Adipocyte (in vitro differentiated cells): ENCODE measurements at regions not wholly inside any gene's neighbourhood (a gene's known extent, or its start where the extent isn't known, plus 50 kb on each side); places are given as distances from the start of the nearest gene placed in this dataset.

Experiments
- DNase-seq: peaks from one replicate; pipeline ENCODE4 v3.0.0-alpha.2; 2015; ENCODE audit warnings: low read depth
- H3K27me3 ChIP-seq: replicated peaks from 2 replicates; pipeline ENCODE4 v1.7.0; 2013; ENCODE audit warnings: mild to moderate bottlenecking, low read length, moderate library complexity; ENCODE audit not compliant: control insufficient read depth, insufficient read depth
- H3K36me3 ChIP-seq: 2 replicates; pipeline ENCODE4 v1.7.0; 2013; ENCODE audit warnings: low read length, mild to moderate bottlenecking, moderate library complexity; ENCODE audit not compliant: control insufficient read depth, insufficient read depth, severe bottlenecking
- H3K4me1 ChIP-seq: 2 replicates; pipeline ENCODE4 v1.7.0; 2013; ENCODE audit warnings: mild to moderate bottlenecking, low read length, moderate library complexity; ENCODE audit not compliant: control insufficient read depth, insufficient read depth
- H3K4me3 ChIP-seq: 2 replicates; pipeline ENCODE4 v1.7.0; 2013; ENCODE audit warnings: mild to moderate bottlenecking, low read length, moderate library complexity
- H3K9ac ChIP-seq: 2 replicates; pipeline ENCODE4 v1.7.0; 2013; ENCODE audit warnings: mild to moderate bottlenecking, low read length, moderate library complexity
- H3K9me3 ChIP-seq: 2 replicates; pipeline ENCODE4 v1.7.0; 2013; ENCODE audit warnings: mild to moderate bottlenecking, low read length, moderate library complexity; ENCODE audit not compliant: control insufficient read depth

- Histone ChIP-seq H3K27me3 (peaks cover 34% of the 10 kb centered on the region), H3K36me3 (no peaks in the 10 kb centered on the region), H3K4me1 (peaks cover 6% of the 10 kb centered on the region), H3K9me3 (no peaks in the 10 kb centered on the region), H3K4me3 (no peak overlapping the region), H3K9ac (no peak overlapping the region)
- no peak for DNase-seq
Measured at GRCh38 chrX:69083361-69083760, 81.9 kb downstream of the PJA1 start.

GRCh38 chrX:69082753-69083150, 82.5 kb downstream of the PJA1 start:
- Histone ChIP-seq H3K9me3 (no peaks in the 10 kb centered on the region), H3K4me1 (peaks cover under 1% of the 10 kb centered on the region), H3K4me3 (no peak overlapping the region), H3K9ac (no peak overlapping the region), H3K27me3 (peaks cover 34% of the 10 kb centered on the region), H3K36me3 (no peaks in the 10 kb centered on the region)
- DNase-seq = no peak

GRCh38 chrX:69082055-69082752, 83.0 kb downstream of the PJA1 start:
- Histone ChIP-seq H3K9ac (no peak overlapping the region), H3K36me3 (no peaks in the 10 kb centered on the region), H3K9me3 (no peaks in the 10 kb centered on the region), H3K27me3 (peaks cover 37% of the 10 kb centered on the region), H3K4me3 (no peak overlapping the region), H3K4me1 (no peaks in the 10 kb centered on the region)
- DNase-seq = no peak

GRCh38 chrX:69080855-69081465, 84.3 kb downstream of the PJA1 start:
- H3K36me3 ChIP-seq = no peaks in the 10 kb centered on the region
- no peak for DNase-seq
- H3K9me3 ChIP-seq = no peaks in the 10 kb centered on the region
- no peaks in the 10 kb centered on the region for H3K4me1 ChIP-seq
- H3K9ac ChIP-seq = no peak overlapping the region
- peaks cover 39% of the 10 kb centered on the region for H3K27me3 ChIP-seq
- H3K4me3 ChIP-seq = no peak overlapping the region

GRCh38 chrX:69079268-69079667, 86.0 kb downstream of the PJA1 start:
- no peaks in the 10 kb centered on the region for H3K36me3 ChIP-seq
- H3K9me3 ChIP-seq = no peaks in the 10 kb centered on the region
- H3K4me3 ChIP-seq = no peak overlapping the region
- no peak overlapping the region for H3K9ac ChIP-seq
- no peak for DNase-seq
- peaks cover 48% of the 10 kb centered on the region for H3K27me3 ChIP-seq
- H3K4me1 ChIP-seq = no peaks in the 10 kb centered on the region

GRCh38 chrX:69077895-69078455, 87.3 kb downstream of the PJA1 start:
- Histone ChIP-seq H3K4me3 (no peak overlapping the region), H3K36me3 (no peaks in the 10 kb centered on the region), H3K27me3 (peaks cover 56% of the 10 kb centered on the region), H3K4me1 (no peaks in the 10 kb centered on the region), H3K9me3 (no peaks in the 10 kb centered on the region), H3K9ac (no peak overlapping the region)
- DNase-seq = no peak

- Histone ChIP-seq H3K4me1 (no peaks in the 10 kb centered on the region), H3K9me3 (no peaks in the 10 kb centered on the region), H3K27me3 (peaks cover 59% of the 10 kb centered on the region), H3K4me3 (no peak overlapping the region), H3K36me3 (no peaks in the 10 kb centered on the region), H3K9ac (no peak overlapping the region)
- no peak for DNase-seq
Measured at GRCh38 chrX:69076088-69076487, 89.2 kb downstream of the PJA1 start.

GRCh38 chrX:69074726-69075125, 90.5 kb downstream of the PJA1 start:
- no peak for DNase-seq
- no peaks in the 10 kb centered on the region for H3K9me3 ChIP-seq
- no peak overlapping the region for H3K4me3 ChIP-seq
- no peaks in the 10 kb centered on the region for H3K36me3 ChIP-seq
- H3K27me3 ChIP-seq = peaks cover 62% of the 10 kb centered on the region
- H3K9ac ChIP-seq = no peak overlapping the region
- no peaks in the 10 kb centered on the region for H3K4me1 ChIP-seq

GRCh38 chrX:69073721-69074120, 91.5 kb downstream of the PJA1 start:
- Histone ChIP-seq H3K4me1 (no peaks in the 10 kb centered on the region), H3K36me3 (no peaks in the 10 kb centered on the region), H3K9ac (no peak overlapping the region), H3K9me3 (no peaks in the 10 kb centered on the region), H3K4me3 (no peak overlapping the region), H3K27me3 (peaks cover 62% of the 10 kb centered on the region)
- DNase-seq = no peak

- Histone ChIP-seq H3K36me3 (no peaks in the 10 kb centered on the region), H3K4me3 (no peak overlapping the region), H3K9me3 (no peaks in the 10 kb centered on the region), H3K9ac (no peak overlapping the region), H3K27me3 (peaks cover 62% of the 10 kb centered on the region), H3K4me1 (no peaks in the 10 kb centered on the region)
- no peak for DNase-seq
Measured at GRCh38 chrX:69073241-69073640, 92.0 kb downstream of the PJA1 start.

GRCh38 chrX:69072486-69073006, 92.7 kb downstream of the PJA1 start:
- Histone ChIP-seq H3K36me3 (no peaks in the 10 kb centered on the region), H3K4me1 (no peaks in the 10 kb centered on the region), H3K27me3 (peaks cover 56% of the 10 kb centered on the region), H3K9me3 (no peaks in the 10 kb centered on the region), H3K9ac (no peak overlapping the region), H3K4me3 (no peak overlapping the region)
- DNase-seq = no peak
